ENCODE measurements at regions not wholly inside any gene's neighbourhood (a gene's known extent, or its start where the extent isn't known, plus 50 kb on each side); places are given as distances from the start of the nearest gene placed in this dataset.

DNA sequence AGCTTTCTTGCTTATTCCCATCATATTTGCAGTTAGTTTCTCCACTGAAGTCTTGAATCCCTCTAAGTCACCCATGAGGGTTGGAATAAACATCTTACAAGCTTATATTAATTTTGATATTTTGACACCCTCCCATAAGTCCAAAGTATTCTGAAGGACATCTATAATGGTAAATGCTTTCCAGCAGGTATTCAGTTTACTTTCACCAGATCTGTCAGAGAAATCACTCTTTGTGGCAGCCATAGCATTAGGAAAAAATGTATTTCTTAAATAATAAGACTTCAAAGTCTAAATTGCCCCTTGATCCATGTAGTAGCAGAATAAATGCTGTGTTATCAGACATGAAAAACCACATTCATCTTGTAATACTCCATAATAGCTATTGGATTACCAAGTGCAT, 1371.7 kb upstream of the PABPC4L start:
- ChIA-PET CTCF (interaction anchor here (0.5 kb wide), 1 partner anchor 21 kb away, joined by 3 read pairs; no protein-coding TSS in a partner anchor), POLR2A (no interaction called here)

DNA sequence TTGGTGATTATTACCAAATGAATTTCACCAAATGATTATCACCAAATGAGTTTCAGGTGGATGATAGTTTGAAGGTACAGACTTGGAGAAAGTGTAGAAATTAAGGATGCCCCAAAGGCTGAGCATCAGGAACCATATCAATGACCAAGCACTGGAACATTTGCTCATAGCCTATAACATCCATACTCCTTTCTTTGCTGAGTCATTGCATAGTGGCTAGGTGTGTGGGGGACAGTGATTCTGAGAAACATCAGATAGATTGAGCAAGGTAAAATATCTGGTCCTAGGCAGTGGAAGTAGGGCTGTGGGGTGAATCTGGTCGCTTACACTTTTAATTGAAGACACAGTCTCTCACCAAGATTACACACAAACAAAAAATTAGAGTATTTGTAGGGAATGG, 1362.5 kb upstream of the PABPC4L start:
- ChIA-PET POLR2A (no interaction called here), CTCF (no interaction called here)
- DNase-seq (ENCODE audit: extremely low spot score), result no peak
- TF ChIP-seq HDGF (IDR thresholded peaks at IDR 0.05; ENCODE audit: borderline replicate concordance), result no peak
- TF ChIP-seq, protein P1, sequence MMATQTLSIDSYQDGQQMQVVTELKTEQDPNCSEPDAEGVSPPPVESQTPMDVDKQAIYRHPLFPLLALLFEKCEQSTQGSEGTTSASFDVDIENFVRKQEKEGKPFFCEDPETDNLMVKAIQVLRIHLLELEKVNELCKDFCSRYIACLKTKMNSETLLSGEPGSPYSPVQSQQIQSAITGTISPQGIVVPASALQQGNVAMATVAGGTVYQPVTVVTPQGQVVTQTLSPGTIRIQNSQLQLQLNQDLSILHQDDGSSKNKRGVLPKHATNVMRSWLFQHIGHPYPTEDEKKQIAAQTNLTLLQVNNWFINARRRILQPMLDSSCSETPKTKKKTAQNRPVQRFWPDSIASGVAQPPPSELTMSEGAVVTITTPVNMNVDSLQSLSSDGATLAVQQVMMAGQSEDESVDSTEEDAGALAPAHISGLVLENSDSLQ (IDR thresholded peaks at IDR 0.05), result no peak
- no peak for TF ChIP-seq TARDBP (IDR thresholded peaks at IDR 0.05)
- no peak for TF ChIP-seq FOXM1 (IDR thresholded peaks at IDR 0.05; ENCODE audit: borderline replicate concordance)
- no peak for TF ChIP-seq NFRKB (IDR thresholded peaks at IDR 0.05)

More for the DNA sequence above, 1371.7 kb upstream of the PABPC4L start:
- TF ChIP-seq ELF4 (IDR thresholded peaks at IDR 0.05), result no peak
- TF ChIP-seq SUZ12 (IDR thresholded peaks at IDR 0.05), result no peak
- no peak for DNase-seq (ENCODE audit: extremely low spot score)

DNA sequence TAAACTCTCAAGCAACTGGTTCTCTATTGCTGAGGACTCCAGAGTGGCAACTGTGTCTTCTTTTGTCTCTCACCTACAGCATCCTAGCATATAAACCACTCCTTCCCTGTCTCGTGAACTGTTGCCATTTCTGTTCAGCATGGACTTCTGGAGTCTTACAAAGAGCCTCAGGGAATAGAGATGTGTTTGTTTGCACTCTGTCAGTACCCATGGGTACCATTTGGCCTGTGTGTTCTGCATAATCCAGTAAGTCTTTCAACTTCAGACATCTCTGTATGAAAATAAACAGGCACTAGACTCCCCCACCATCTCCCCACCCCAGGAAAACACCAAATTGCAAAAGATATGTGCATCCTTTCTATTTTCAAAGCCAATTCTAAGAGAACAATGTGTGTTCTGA, 1351.6 kb upstream of the PABPC4L start:
- CTCF ChIA-PET, result interaction anchor here (0.6 kb wide), 1 partner anchor 20 kb away, joined by 3 read pairs; no protein-coding TSS in a partner anchor
- POLR2A ChIA-PET, result no interaction called here
- no peak for DNase-seq (ENCODE audit: extremely low spot score)
- TF ChIP-seq FOXK2 (IDR thresholded peaks at IDR 0.05) (no peak), ZNF384 (IDR thresholded peaks at IDR 0.05) (no peak), NFRKB (IDR thresholded peaks at IDR 0.05) (no peak), SUZ12 (IDR thresholded peaks at IDR 0.05) (no peak), TARDBP (IDR thresholded peaks at IDR 0.05) (no peak), FOXA1 (IDR thresholded peaks at IDR 0.05) (no peak), ARNT (IDR thresholded peaks at IDR 0.05) (no peak), SP1 (IDR thresholded peaks at IDR 0.05) (no peak)
- TF ChIP-seq, protein P1 (IDR thresholded peaks at IDR 0.05), result no peak

DNA sequence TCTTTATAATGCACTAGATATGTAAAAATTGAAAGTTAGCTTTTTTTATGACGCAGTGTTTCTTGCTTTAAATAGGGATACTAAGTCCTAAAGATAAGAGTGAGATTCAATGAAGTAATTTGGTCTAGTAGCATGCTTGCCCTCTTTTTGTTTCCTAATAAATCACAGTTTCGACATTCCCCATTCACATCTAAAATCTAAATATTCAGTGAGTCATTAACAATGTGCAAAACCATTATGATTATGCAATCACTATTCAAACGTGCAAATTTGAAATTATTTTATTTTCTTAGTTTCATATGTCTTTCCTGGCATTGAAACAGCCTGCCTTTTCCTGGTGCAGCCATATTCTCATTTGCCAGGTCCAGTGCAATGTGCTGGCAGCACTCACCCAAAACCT, 1350.5 kb upstream of the PABPC4L start:
- CTCF ChIA-PET, result no interaction called here
- no peak for TF ChIP-seq L3MBTL2 (conservative IDR thresholded peaks at IDR 0.05)
- no peak for TF ChIP-seq SP1 (IDR thresholded peaks at IDR 0.05)
- TF ChIP-seq HDGF (IDR thresholded peaks at IDR 0.05; ENCODE audit: borderline replicate concordance), result no peak
- no peak for TF ChIP-seq SUZ12 (IDR thresholded peaks at IDR 0.05)
- TF ChIP-seq FOXK2 (IDR thresholded peaks at IDR 0.05), result no peak
- no peak for TF ChIP-seq CTBP1 (IDR thresholded peaks at IDR 0.05; ENCODE audit: borderline replicate concordance)
- TF ChIP-seq, protein P1 (IDR thresholded peaks at IDR 0.05), result no peak
- TF ChIP-seq ELF4 (IDR thresholded peaks at IDR 0.05), result no peak
- no peak for TF ChIP-seq FOXM1 (IDR thresholded peaks at IDR 0.05; ENCODE audit: borderline replicate concordance)
- TF ChIP-seq NFRKB (IDR thresholded peaks at IDR 0.05), result no peak
- no peak for TF ChIP-seq TARDBP (IDR thresholded peaks at IDR 0.05)
- no peak for TF ChIP-seq ARNT (IDR thresholded peaks at IDR 0.05)
- TF ChIP-seq FOXA1 (IDR thresholded peaks at IDR 0.05), result no peak
- TF ChIP-seq ZNF384 (IDR thresholded peaks at IDR 0.05), result no peak
- TF ChIP-seq LEF1 (IDR thresholded peaks at IDR 0.05; ENCODE audit: borderline replicate concordance), result no peak
- no peak for TF ChIP-seq BHLHE40 (IDR thresholded peaks at IDR 0.05; ENCODE audit: borderline replicate concordance)
- POLR2A ChIA-PET, result no interaction called here
- DNase-seq (ENCODE audit: extremely low spot score), result no peak

DNA sequence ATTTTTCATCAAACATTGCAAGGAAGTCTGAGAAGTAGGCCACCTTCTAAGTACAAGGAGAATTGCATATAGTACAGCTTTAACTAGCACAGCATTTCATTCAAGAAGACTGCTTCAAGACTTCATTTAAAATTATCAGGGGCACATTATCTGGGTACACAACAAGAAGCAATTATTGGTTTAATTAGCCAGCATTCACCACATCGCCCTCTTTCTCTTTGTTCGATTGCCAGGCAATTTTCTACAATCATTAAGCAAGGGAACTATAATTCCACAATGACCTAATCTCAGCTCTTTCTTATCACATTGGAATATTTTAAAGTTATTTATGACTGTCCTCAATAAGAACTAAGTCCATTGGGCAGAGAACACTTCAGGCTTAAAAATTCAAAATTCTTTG, 1347.1 kb upstream of the PABPC4L start:
- no peak for TF ChIP-seq TARDBP (IDR thresholded peaks at IDR 0.05)
- no peak for TF ChIP-seq FOXA1 (IDR thresholded peaks at IDR 0.05)
- TF ChIP-seq HDGF (IDR thresholded peaks at IDR 0.05; ENCODE audit: borderline replicate concordance), result no peak
- no peak for TF ChIP-seq SUZ12 (IDR thresholded peaks at IDR 0.05)
- no peak for TF ChIP-seq CTBP1 (IDR thresholded peaks at IDR 0.05; ENCODE audit: borderline replicate concordance)
- TF ChIP-seq ELF4 (IDR thresholded peaks at IDR 0.05), result no peak
- no peak for TF ChIP-seq ARNT (IDR thresholded peaks at IDR 0.05)
- no peak for TF ChIP-seq FOXK2 (IDR thresholded peaks at IDR 0.05)
- no peak for TF ChIP-seq L3MBTL2 (conservative IDR thresholded peaks at IDR 0.05)
- TF ChIP-seq, protein P1 (IDR thresholded peaks at IDR 0.05), result no peak
- no peak for TF ChIP-seq FOXM1 (IDR thresholded peaks at IDR 0.05; ENCODE audit: borderline replicate concordance)
- TF ChIP-seq LEF1 (IDR thresholded peaks at IDR 0.05; ENCODE audit: borderline replicate concordance), result no peak
- no peak for TF ChIP-seq BHLHE40 (IDR thresholded peaks at IDR 0.05; ENCODE audit: borderline replicate concordance)
- TF ChIP-seq NFRKB (IDR thresholded peaks at IDR 0.05), result no peak
- TF ChIP-seq ZNF384 (IDR thresholded peaks at IDR 0.05), result no peak
- no peak for TF ChIP-seq SP1 (IDR thresholded peaks at IDR 0.05)
- CTCF ChIA-PET, result no interaction called here
- no peak for DNase-seq (ENCODE audit: extremely low spot score)
- POLR2A ChIA-PET, result no interaction called here

DNA sequence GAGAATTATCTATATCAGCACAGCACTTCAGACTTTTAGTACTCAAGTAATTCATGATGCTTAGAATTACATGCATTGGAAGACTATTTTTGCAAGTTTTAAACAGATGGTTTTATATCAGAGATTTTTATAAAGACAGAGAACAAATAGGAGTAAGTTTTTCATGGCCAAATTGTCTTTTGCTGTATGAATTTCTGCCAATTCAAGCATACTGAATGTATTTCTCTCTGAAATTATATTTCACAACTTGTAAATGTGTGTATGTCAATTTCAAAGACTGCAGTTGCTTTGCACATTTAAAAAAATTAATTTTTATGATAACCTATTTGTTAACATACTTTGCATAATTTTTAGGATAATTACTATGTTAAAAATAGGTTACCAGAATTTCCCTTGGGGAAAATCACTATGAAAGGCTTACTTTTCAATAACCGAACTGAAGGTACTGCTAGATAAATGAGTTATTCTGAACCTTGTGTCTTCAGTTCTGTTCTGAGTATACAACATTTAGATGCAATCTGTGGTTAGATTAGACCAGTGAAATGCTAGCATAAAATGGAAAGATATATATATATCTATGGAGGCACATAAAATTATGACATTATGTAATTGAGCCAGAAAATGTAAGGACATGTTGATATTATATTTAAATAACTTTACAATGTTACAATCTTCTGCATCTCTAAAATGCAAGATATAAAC, 1344.2 kb upstream of the PABPC4L start:
- POLR2A ChIA-PET, result no interaction called here
- CTCF ChIA-PET, result no interaction called here
- TF ChIP-seq BHLHE40 (IDR thresholded peaks at IDR 0.05; ENCODE audit: borderline replicate concordance) (no peak), FOXK2 (IDR thresholded peaks at IDR 0.05) (no peak), TARDBP (IDR thresholded peaks at IDR 0.05) (no peak), L3MBTL2 (conservative IDR thresholded peaks at IDR 0.05) (no peak), SUZ12 (IDR thresholded peaks at IDR 0.05) (no peak), FOXA1 (IDR thresholded peaks at IDR 0.05) (no peak), LEF1 (IDR thresholded peaks at IDR 0.05; ENCODE audit: borderline replicate concordance) (no peak), CTBP1 (IDR thresholded peaks at IDR 0.05; ENCODE audit: borderline replicate concordance) (no peak), HDGF (IDR thresholded peaks at IDR 0.05; ENCODE audit: borderline replicate concordance) (no peak), SP1 (IDR thresholded peaks at IDR 0.05) (no peak), ZNF384 (IDR thresholded peaks at IDR 0.05) (no peak), ARNT (IDR thresholded peaks at IDR 0.05) (no peak), ELF4 (IDR thresholded peaks at IDR 0.05) (no peak), NFRKB (IDR thresholded peaks at IDR 0.05) (no peak), FOXM1 (IDR thresholded peaks at IDR 0.05; ENCODE audit: borderline replicate concordance) (no peak)
- TF ChIP-seq, protein P1 (IDR thresholded peaks at IDR 0.05), result no peak
- DNase-seq (ENCODE audit: extremely low spot score), result no peak
